ENCODE measurements at regions not wholly inside any gene's neighbourhood (a gene's known extent, or its start where the extent isn't known, plus 50 kb on each side); places are given as distances from the start of the nearest gene placed in this dataset.

DNA sequence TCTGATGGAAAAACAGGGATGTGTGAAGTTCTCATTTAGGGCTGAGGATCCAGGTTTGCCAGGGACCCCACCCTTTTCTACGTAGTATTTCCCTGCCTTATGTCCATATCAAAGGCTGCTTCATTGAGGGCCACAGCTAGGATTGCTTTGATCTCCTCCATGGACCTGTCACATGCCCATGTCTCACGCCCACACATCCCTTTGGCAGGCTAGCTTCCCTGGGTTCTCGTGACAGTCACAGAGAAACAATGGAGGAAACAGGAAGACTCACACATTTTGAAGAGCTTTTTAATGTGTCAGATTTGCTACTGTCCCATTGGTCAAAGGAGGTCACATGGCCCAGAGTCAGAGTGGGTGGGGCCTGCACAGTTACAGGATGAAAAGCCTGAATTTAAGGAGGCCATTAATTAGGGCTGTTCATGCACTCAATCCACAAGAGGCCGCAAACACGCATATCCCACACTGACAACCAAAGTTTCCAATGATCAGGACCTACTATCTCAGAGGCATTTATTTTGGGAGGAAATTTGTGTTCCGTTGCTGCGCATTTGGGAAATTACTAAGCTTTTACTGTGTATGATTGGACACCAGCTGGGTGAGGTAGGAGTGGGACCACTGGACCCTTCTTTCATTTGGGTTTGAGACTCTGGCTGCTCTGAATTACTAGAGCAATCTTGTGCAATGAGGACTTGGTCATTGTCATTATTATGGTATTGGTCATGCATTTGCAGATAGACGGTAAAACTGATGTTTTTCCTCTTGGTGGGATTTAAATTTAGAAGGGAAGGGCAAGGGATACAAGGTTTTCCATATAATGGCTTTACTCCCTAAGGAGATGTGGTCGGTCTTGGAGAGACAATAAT is 266.2 kb downstream of the KTN1 start:
- TF ChIP-seq, protein P1, sequence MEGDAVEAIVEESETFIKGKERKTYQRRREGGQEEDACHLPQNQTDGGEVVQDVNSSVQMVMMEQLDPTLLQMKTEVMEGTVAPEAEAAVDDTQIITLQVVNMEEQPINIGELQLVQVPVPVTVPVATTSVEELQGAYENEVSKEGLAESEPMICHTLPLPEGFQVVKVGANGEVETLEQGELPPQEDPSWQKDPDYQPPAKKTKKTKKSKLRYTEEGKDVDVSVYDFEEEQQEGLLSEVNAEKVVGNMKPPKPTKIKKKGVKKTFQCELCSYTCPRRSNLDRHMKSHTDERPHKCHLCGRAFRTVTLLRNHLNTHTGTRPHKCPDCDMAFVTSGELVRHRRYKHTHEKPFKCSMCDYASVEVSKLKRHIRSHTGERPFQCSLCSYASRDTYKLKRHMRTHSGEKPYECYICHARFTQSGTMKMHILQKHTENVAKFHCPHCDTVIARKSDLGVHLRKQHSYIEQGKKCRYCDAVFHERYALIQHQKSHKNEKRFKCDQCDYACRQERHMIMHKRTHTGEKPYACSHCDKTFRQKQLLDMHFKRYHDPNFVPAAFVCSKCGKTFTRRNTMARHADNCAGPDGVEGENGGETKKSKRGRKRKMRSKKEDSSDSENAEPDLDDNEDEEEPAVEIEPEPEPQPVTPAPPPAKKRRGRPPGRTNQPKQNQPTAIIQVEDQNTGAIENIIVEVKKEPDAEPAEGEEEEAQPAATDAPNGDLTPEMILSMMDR (conservative IDR thresholded peaks at IDR 0.05), result no peak
- no peak for TF ChIP-seq ZFX (IDR thresholded peaks at IDR 0.05)
